COR-L47 (cell line): ENCODE measurements at regions not wholly inside any gene's neighbourhood (a gene's known extent, or its start where the extent isn't known, plus 50 kb on each side); places are given as distances from the start of the nearest gene placed in this dataset.

Experiments used
- DNase-seq: peaks from one replicate; lab custom pipeline; 2025; lab: John Stamatoyannopoulos, UW

DNA sequence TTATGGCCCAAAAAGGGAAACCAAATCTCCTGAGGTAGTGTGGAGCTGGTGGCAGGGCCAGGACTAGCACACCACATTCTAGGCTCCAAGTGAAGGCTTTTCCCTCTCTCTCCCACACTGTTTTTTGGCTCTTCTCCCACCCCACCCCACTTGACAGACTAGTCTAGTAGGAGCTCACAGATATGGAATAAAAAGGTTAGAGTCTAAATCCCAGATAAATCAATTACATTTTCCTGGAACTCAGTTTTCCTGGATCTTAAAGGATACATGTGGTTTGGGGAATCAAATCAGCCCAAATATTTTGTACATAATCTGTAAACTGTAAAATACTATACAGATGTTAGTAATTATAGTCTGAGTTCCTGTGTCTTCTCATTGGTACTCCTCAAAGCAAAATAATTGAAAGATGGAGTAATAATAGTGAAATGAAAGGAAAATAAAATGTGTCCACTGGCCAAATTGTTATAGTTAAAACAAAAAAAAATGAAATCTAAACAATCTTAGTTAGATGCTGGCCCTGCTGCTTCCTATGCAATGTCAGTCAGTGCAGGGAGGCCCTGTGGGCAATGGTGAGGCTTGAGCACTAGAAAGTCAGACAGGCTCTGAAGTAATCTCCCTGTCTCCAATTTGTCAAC is 370.4 kb upstream of the CPEB2 start:
- no peak for DNase-seq

GRCh38 chr4:14636563-14636962 is 365.7 kb upstream of the CPEB2 start:
- DNase-seq: no peak

DNA sequence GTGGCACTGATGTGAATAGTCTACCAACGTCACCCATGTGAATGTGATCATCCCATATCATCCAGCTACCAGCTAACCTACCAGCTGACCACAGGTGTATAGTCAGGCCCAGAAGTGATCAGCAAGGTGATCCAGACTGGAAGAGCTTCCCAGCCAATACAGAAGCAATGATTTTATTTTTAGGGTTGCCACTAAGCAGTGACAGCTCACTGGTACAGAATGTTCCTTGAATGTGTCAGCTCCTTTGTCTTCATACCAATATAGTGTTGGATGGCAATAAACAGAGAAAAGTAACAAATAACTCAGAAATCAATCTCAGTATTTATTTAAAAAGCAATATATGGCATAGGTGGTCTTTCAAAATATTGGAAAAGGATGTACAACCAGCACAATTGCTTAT is 361.8 kb upstream of the CPEB2 start:
- no peak for DNase-seq

DNA sequence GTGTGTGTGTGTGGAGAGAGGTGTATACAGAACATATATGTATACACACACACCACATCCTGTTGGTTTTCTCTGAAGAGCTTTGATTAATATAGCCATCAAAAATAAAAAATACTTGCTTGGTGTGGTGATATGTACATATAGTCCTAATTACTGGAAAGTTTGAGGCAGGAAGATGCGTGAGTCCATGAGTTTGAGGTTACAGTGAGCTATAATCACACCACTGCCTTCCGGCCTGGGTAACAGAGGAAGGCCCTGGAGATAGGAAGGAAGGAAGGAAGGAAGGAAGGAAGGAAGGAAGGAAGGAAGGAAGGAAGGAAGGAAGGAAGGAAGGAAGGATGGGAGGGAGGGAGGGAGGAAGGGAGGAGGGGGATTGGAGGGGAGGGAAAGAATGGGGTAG is 360.4 kb upstream of the CPEB2 start:
- no peak for DNase-seq

DNA sequence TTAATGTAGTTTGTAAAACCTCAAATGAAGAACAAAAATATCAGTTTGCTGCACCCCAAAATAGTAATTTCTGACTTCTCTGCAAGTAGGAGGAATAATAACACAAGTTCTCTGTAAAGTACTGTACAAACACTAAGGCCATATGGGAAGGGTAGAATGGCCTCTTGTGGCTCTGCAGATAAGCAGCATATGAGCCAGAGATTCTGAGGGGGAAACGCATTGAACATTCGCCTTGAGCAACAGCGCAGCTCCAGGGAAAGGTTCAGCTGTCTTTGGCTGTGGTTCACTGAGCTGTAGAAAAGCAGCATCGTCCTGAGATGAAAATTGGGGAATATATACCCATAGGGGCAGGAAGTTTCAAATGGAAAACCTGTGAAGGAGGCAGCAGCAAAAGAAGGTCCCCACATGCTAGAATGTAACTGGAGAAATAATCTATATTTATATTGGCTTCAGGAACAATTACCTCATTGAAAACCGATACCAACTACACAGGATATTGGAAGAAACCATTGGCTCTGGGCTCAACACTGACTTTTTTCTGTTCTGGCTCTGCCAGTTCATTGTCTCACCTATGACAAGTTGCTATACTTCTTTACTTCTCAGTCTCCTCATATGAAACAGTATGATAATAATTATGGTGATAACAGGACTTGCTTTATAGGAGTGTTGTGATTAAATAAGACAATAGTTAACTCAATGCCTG is 357.6 kb upstream of the CPEB2 start:
- DNase-seq: no peak

DNA sequence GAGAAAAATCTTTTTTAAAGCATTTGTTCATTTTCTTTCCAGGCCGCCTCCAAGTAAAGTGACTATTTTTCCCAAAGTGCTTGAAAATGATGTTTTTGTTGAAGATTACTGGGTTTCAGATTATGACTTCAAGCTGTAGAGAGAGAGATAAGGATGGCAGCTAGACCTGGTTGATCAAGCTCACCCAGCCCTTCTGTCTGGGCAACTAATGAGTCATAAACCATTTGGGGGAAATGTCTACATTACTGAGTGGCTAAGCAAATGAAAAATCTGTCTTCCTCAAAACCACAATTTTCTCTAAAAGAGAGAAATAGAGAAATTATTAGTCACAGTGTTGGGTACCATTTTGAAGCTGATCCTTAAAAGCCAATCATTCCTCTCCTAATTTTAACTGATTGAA is 355.4 kb upstream of the CPEB2 start:
- no peak for DNase-seq

GRCh38 chr4:14650127-14650526 is 352.2 kb upstream of the CPEB2 start:
- DNase-seq: no peak

DNA sequence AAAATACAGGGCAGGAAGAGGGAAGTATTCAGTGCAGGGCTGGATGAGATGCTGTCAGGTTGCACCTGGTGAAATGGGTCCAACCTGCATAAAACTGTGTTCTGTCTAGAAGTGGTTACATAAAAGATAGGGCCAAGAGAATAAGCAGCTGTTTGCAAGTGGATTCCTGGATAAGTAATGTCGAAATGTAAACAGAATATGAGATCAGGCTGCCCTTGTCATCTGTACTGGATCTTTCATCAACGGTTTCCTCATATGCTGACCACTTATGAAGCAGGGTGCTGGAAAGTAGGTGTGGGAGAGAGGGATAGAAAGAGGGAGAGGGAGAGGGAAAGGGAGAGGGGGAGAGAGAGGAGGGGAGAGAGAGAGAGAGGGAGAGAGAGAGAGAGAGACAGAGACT is 349.8 kb upstream of the CPEB2 start:
- no peak for DNase-seq

DNA sequence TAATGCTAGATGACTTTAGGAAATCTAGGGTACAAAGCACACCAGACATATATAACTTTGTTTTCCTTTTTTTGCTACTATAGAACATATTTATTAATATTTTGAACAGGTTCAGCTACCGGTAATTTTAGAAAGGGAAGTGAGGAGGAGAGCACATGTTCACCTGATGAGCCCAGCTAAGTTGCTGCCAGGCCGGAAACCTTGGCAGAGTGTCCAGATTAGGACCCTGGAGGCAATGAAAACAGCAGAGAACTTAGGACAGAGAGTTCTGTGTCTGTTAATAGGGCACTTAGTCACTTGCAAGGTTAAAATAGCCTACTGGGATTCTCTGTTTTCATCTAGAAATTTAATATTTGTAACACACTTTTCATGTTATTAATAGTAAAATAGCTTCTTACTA is 348.9 kb upstream of the CPEB2 start:
- DNase-seq: no peak

DNA sequence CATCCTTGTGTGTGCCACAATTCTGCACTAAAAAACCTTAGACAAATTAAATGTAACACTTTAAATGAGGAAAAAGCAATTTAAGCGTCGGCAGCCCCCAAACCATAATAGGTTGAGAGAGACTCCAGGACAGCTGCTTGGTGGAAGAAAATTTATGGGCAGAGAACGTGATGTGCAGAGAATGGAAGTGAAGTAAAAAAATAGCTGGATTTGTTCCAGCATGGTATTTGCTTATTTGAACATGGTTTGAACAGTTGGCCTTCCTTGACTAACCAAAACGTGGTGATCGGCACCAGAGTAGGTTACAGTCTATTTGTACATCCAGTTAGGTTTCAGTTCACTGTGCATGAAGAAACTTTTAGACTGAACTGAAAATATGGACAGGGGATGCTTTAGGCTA is 343.0 kb upstream of the CPEB2 start:
- DNase-seq: no peak

DNA sequence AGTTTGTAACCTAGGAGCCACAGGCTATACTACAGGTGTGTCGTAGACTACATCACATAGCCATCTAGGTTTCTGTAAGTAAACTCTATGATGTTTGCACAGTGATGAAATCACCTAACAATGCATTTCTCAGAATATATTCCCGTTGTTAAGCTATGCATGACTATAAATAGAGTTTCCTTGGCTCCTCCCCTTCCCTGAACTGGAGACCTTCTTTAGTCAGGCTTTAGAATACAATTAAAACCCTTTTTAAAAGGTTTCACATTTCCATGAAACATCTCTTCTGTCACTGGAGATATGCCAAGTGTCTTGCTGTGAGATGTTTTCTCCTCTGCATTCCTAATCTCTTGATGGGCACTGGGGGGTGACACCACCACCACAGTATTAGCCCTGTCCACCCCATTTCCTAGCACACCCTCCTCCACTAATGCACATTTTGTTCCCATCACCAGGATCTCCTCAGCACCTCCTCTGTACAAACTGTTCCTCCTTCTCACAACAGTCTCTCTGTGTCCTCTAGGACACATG is 334.6 kb upstream of the CPEB2 start:
- DNase-seq: no peak

- no peak for DNase-seq
Observed at GRCh38 chr4:14668296-14668695, 334.0 kb upstream of the CPEB2 start.

GRCh38 chr4:14669371-14669770 is 332.9 kb upstream of the CPEB2 start:
- no peak for DNase-seq

- DNase-seq: no peak
Observed at GRCh38 chr4:14671146-14671545, 331.1 kb upstream of the CPEB2 start.

GRCh38 chr4:14675279-14675985 is 326.8 kb upstream of the CPEB2 start:
- no peak for DNase-seq

DNA sequence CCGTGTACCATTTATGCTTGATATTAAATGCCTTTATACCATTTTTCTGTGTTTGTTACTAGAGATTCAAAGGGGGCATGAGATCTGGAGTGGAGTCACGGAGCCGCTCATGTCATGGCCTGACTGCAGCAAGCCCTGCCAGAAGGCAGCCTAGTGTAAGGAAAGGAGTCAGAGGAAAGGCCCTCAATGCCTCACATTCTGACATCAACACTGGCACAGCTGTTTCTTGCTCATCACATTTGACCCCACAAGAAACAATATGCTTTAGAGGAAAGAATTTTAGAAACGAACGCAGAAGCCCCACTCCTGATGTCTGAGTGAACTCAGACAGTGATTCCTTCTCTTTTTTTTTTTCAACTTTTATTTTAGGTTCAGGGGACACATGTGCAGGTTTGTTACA is 322.4 kb upstream of the CPEB2 start:
- DNase-seq: no peak

- DNase-seq: no peak
Observed at GRCh38 chr4:14681330-14681729, 321.0 kb upstream of the CPEB2 start.

DNA sequence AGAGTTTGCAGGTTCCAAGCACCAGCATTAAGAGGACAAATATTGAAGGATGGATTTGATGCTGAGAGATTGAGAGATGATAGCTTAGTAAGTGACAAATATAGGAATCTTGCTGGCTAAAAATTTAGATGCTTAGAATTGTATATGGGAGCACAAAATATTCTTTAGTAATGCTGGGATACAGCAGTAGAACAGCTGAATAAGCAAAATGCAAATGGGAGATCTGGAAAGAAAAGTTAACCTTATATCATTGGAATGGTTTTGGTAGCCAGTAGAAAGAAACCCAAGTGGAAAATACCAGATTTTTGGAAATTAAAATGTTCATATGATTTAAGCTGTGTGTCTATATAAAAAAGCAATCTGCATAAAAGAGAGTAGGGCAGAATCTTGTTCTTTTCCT is 308.6 kb upstream of the CPEB2 start:
- DNase-seq: no peak

- DNase-seq: no peak
Observed at GRCh38 chr4:14695095-14695845, 307.0 kb upstream of the CPEB2 start.

GRCh38 chr4:14700083-14700482 is 302.2 kb upstream of the CPEB2 start:
- DNase-seq: no peak

GRCh38 chr4:14700544-14700943 is 301.7 kb upstream of the CPEB2 start:
- DNase-seq: no peak

DNA sequence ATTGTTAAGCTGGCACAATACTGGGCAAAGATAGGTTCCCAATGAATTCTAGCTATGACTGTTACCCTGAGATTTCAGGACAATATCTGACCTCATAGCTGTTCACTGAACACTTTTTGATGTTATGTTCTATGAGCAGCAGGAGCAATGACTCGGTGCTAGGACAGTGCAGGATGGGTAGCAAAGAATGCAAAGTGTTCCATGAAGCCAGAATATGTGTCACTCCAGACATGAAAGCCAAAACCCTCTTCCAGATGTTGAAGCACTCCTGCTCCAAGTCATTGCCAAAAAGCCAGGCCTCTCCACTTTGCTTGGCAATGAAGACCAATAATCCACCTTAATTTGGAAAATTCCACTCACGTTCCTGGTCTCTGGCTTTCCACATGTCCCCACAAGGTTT is 300.9 kb upstream of the CPEB2 start:
- no peak for DNase-seq

DNA sequence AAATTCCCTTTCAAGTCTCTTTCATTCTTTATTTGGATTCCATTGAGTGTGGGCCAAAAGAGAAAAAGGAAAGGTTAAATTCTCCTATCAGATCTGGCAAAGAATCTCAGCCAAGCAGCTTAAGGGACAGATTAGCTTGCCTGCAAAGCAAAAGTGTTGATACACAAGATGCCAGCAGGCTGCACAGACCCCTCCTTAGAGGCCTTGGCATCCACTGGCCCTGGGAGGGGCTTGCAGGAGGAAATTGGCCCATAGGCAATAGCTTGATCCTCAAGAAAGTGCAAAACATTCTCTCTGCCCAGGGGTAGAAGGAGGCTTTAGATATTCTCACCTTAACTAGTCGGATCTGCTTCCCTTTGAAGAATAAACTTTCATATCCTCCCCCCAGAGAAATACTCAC is 300.4 kb upstream of the CPEB2 start:
- no peak for DNase-seq
